ENCODE measurements at regions not wholly inside any gene's neighbourhood (a gene's known extent, or its start where the extent isn't known, plus 50 kb on each side); places are given as distances from the start of the nearest gene placed in this dataset.

GRCh38 chr2:133822517-133823225, 254.4 kb upstream of the NCKAP5 start:
- no peak overlapping the region for H3K4me3 ChIP-seq (ENCODE audit: low read depth, low read length)
- no peak for DNase-seq (ENCODE audit: low read depth, low spot score)
- TF ChIP-seq, protein P1, sequence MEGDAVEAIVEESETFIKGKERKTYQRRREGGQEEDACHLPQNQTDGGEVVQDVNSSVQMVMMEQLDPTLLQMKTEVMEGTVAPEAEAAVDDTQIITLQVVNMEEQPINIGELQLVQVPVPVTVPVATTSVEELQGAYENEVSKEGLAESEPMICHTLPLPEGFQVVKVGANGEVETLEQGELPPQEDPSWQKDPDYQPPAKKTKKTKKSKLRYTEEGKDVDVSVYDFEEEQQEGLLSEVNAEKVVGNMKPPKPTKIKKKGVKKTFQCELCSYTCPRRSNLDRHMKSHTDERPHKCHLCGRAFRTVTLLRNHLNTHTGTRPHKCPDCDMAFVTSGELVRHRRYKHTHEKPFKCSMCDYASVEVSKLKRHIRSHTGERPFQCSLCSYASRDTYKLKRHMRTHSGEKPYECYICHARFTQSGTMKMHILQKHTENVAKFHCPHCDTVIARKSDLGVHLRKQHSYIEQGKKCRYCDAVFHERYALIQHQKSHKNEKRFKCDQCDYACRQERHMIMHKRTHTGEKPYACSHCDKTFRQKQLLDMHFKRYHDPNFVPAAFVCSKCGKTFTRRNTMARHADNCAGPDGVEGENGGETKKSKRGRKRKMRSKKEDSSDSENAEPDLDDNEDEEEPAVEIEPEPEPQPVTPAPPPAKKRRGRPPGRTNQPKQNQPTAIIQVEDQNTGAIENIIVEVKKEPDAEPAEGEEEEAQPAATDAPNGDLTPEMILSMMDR (IDR thresholded peaks at IDR 0.05; ENCODE audit: low read depth, low read length), result no peak
- in situ Hi-C loops (cut with HindIII; ENCODE audit: low sequenced_read_pairs), result no loop called here

DNA sequence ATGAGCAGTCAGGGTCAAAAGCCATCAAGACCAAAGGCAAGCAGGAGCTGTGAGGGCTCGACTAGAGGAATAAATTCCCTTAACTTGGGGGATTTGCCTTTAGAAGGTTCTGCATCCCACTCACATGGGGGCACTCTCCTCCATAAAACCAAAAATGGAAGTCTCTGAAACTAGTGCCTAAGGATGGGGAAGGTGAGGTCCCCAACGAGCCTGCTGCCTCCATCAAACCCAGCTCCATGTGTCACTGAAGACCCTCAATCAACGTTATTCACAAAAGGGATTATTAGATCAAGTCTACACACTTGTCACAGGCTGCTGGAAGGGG, 254.9 kb upstream of the NCKAP5 start:
- H3K4me3 ChIP-seq (ENCODE audit: low read depth, low read length), result no peak overlapping the region
- in situ Hi-C loops (cut with HindIII; ENCODE audit: low sequenced_read_pairs), result no loop called here
- DNase-seq (ENCODE audit: low read depth, low spot score), result no peak
- TF ChIP-seq, protein P1 (IDR thresholded peaks at IDR 0.05; ENCODE audit: low read depth, low read length), result no peak

DNA sequence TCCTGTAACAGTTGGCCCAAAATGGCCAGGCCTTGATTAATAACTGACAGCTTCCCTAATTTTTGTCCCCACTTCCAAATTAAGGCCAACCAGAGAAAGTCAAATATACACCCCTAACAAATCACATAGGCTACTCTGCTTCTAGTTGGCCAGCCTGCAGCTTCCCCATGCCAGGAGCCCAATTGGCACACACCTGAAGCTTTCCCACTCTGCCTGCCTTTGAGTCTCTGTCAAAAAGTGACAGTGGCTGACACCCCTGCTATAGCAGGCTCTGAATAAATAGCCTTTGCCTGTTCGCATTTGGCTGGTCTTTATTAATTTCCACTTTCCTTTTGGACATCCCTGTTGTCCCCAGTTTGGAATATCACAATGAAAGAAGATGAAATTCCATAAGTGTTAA, 256.6 kb upstream of the NCKAP5 start:
- no peak for DNase-seq (ENCODE audit: low read depth, low spot score)
- H3K4me3 ChIP-seq (ENCODE audit: low read depth, low read length), result no peak overlapping the region
- TF ChIP-seq, protein P1 (IDR thresholded peaks at IDR 0.05; ENCODE audit: low read depth, low read length), result no peak
- in situ Hi-C loops (cut with HindIII; ENCODE audit: low sequenced_read_pairs), result no loop called here

- TF ChIP-seq, protein P1 (IDR thresholded peaks at IDR 0.05; ENCODE audit: low read depth, low read length), result no peak
- in situ Hi-C loops (cut with HindIII; ENCODE audit: low sequenced_read_pairs), result no loop called here
- no peak for DNase-seq (ENCODE audit: low read depth, low spot score)
- no peak overlapping the region for H3K4me3 ChIP-seq (ENCODE audit: low read depth, low read length)
Measured at GRCh38 chr2:133825778-133826177, 257.5 kb upstream of the NCKAP5 start.

DNA sequence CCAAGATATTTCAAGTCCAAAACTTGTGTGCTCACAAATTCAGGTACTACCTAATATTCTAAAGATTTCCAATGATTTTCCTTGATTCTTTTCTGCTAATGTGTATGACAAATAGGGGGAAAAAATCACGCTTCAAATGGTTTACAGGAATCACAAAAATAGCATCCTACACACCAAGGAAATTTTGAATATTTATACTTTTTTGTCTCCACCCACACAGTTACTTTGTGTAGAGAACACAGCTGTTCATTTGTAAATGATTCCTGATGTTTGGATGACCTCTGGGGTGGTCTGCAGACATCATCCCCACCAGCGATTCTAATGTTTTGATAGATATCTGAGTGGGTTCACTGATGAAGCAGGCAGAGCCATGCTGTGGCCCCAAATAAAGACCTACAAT, 260.6 kb upstream of the NCKAP5 start:
- no peak overlapping the region for H3K4me3 ChIP-seq (ENCODE audit: low read depth, low read length)
- in situ Hi-C loops (cut with HindIII; ENCODE audit: low sequenced_read_pairs), result no loop called here
- no peak for DNase-seq (ENCODE audit: low read depth, low spot score)
- TF ChIP-seq, protein P1 (IDR thresholded peaks at IDR 0.05; ENCODE audit: low read depth, low read length), result no peak

DNA sequence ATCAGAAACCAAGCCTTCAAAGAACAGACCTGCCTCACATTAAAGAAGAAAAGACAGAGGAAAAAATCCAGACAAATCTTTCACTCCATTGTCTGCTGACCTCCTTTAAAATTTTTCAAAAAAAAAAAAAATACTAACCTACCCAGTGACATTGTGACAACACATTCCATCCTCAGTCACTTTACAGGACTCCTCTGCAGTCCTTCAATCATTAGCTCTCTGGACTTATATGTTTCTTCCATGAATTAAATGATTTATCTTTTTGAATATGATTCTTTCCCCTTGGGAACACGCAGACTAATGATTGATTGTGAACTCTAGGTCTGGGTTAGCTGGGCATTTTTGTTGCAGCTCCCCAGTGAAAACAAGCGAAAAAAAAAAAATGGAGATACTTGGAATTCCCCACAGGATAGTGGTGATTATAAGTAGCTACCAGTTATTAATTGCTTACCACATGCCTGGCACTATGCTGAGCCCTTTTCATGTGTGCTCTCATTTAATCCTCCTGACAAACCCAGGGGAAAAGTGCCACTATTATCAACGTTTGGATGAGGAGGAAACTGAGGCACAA, 261.3 kb upstream of the NCKAP5 start:
- no peak overlapping the region for H3K4me3 ChIP-seq (ENCODE audit: low read depth, low read length)
- in situ Hi-C loops (cut with HindIII; ENCODE audit: low sequenced_read_pairs), result no loop called here
- TF ChIP-seq, protein P1 (IDR thresholded peaks at IDR 0.05; ENCODE audit: low read depth, low read length), result no peak
- no peak for DNase-seq (ENCODE audit: low read depth, low spot score)

All from astrocyte of the spinal cord (primary cell).